Kasumi-1 (cell line): ENCODE measurements at regions not wholly inside any gene's neighbourhood (a gene's known extent, or its start where the extent isn't known, plus 50 kb on each side); places are given as distances from the start of the nearest gene placed in this dataset.

ENCODE experiments used
- DNase-seq, 2 experiments: peaks; one replicate each; lab custom pipeline; 2025; lab: John Stamatoyannopoulos, UW

GRCh38 chr13:99027661-99028425, 50.0 kb upstream of the DOCK9 start:
- no peak for DNase-seq

DNA sequence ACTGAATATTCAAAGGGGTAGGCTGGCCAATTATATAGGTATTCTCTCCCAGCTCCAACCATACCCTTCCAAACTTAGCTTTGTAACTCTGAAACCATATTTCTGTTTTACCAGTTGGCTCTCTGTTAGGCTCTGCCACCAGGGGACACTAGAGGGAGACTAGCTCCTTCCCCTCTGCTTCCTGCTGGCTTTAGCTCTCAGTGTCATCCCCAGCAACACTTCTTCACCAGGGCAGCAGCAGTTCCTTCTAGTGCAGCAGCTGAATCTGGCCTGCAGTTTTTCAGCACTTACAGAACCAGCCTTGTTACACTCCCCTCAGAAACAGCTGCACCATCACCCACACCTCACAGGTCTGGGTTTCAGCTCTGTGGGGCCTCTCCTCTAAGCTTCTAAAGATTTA, 51.0 kb upstream of the DOCK9 start:
- peak; percentile 30 to 47 for DNase-seq

- DNase-seq, result no peak
Observed at GRCh38 chr13:99029576-99029975, 51.7 kb upstream of the DOCK9 start.

DNA sequence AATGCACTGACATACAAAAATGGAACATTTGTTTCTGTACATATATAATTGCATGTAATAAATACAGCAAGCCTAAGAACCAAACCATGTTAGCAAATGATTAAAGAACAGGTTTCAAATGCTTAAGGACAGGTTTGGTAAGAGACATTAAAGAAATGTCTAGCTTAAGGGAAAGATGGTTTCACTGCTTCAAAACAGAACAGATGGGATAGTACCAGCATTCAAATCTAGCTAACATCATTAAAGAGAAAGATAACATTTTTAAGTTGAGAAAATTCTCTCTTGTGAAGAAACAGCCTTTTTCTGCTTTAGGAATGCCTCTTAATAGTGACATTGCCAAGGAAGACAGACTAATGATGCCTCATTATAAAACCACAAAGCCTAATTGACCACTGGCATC, 52.5 kb upstream of the DOCK9 start:
- no peak for DNase-seq

- no peak for DNase-seq
Observed at GRCh38 chr13:99031832-99032231, 54.0 kb upstream of the DOCK9 start.

DNA sequence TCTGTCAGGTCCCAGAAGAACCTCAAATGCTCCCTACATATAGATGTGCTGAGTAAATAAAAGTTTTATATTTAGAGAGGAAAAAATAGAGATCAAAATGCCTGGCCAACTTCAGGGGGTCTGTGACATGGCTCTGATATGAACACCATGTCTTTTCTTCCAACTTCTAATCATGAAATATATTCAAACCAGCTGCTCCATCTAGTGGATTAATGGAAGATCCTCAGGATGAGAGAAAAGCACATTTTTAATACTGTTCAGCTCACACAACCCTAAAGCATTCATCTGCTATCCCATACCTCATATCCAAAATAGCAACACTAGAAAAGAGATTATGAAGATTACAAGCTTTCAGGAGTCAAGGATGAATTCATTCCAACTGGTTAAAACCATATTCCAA, 56.0 kb upstream of the DOCK9 start:
- peak; percentile 69 to 83 for DNase-seq

DNA sequence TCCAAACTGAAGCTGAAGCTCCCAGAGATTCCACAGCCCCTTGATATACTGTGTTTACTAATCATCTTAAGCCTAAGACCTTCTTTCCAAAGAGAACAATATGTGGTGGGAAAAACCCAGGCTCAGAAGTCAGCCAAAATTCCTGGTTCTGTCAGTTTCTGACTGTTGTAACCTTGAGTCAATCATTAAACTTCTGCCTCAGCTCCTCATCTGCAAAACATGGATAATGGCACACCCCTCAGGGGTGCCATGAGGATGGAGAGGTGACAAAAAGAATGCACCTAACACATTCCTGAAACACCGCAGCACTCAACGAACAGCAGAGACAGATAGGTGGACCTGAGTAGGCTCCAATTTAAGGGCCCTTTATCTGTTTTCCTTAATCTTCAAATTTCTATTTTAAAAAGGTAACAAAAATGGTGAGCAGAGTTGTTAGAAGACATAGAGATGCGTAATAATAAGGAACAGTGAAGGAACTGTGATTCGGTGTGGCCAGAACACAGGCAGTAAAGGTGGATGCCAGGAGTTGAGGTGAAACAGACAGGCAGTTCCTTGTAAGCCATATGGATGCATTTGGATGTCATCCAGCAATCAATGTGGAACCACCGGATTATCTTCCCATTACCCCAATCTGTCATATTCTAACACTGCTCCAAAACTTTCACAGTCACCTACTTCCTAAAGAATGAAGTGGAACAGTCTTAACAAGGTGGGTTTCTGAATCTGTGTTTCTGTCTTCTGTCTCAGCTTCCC, 56.6 kb upstream of the DOCK9 start:
- DNase-seq, result no peak

DNA sequence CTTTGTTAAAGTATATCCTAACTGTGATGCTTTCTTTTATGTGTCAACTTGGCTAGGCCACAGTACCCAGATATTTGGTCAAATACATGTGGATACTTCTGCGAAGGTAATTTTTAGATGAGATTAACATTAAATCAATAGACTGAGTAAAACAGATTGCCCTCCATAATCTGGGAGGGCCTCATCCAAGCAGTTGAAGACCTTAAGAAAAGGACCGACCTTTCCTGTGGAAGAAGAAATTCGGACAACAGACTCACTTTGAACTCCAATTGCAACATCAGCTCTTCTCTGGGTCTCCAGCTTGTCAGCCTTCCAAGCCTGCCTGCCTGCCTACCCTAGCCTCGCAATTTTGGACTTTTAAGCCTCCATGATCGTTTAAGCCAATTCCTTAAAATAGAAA, 57.9 kb upstream of the DOCK9 start:
- DNase-seq, result no peak

DNA sequence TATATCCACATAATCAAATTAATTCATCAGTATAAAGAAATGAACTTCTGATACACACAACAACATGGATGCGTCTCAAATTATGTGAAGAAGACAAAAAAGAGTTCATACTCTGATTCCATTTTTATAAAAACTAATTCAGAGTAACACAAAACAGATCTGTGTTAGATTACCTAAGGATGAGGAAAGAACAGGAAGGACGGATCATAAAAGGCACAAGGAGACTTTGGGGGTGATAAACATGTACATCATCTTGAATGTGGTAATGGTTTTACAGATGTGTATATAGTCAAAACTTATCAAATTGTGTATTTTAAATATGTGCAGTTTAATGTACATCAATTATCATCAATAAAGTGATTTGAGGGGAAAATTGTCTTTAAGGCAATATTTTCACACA, 59.9 kb upstream of the DOCK9 start:
- no peak for DNase-seq

DNA sequence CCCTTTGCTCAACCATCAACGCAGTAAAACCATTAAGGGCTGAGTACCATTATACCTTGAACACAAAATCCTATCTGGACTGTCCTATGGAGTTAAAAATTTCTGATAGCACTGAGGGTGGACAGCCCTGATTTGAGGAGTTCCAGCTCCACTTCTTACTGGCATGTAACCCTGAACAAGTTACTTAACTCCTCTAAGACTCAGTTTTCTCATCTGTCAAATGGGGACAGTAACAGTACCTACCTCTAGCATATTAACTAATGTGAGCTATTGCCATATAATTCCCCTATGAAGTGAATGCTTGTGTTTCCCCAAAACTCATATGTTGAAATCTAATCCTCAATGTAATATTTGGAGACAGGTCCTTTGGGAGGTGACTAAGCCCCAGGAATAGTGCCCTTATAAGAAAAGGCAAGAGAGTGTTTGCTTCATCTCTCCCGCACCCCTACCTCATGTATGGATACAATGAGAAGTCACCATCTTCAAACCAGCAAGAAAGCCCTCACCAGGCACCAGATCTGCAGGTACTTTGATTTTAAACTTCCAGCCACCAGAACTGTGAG, 61.9 kb upstream of the DOCK9 start:
- DNase-seq, result no peak

GRCh38 chr13:99040536-99041131, 62.8 kb upstream of the DOCK9 start:
- DNase-seq, result no peak

GRCh38 chr13:99041337-99041736, 63.5 kb upstream of the DOCK9 start:
- DNase-seq, result no peak

- no peak for DNase-seq
Observed at GRCh38 chr13:99041788-99042187, 63.9 kb upstream of the DOCK9 start.

- DNase-seq, result no peak
Observed at GRCh38 chr13:99042521-99043250, 64.8 kb upstream of the DOCK9 start.

- no peak for DNase-seq
Observed at GRCh38 chr13:99043831-99044231, 66.0 kb upstream of the DOCK9 start.

- DNase-seq, result no peak
Observed at GRCh38 chr13:99044764-99045163, 66.9 kb upstream of the DOCK9 start.

DNA sequence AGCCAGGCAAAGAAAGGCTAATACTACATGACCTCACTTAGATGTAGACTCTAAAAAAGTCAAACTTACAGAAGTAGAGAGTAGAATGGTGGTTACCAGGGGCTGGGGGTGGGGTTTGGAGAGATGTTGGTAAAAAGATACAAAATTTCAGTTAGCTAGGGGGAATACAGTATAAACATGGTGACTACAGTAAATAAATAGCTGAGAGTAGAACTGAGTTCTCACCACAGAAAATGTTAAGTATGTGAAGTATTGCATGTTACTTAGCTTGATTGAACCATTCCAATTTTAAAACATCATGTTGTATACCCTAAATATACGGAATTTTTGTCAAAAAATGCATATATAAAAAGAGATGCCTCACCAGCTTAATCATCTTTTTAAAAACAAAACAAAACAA, 67.5 kb upstream of the DOCK9 start:
- DNase-seq, result no peak

- DNase-seq, result no peak
Observed at GRCh38 chr13:99046851-99047250, 69.0 kb upstream of the DOCK9 start.

GRCh38 chr13:99050983-99051488, 73.2 kb upstream of the DOCK9 start:
- DNase-seq, result no peak

DNA sequence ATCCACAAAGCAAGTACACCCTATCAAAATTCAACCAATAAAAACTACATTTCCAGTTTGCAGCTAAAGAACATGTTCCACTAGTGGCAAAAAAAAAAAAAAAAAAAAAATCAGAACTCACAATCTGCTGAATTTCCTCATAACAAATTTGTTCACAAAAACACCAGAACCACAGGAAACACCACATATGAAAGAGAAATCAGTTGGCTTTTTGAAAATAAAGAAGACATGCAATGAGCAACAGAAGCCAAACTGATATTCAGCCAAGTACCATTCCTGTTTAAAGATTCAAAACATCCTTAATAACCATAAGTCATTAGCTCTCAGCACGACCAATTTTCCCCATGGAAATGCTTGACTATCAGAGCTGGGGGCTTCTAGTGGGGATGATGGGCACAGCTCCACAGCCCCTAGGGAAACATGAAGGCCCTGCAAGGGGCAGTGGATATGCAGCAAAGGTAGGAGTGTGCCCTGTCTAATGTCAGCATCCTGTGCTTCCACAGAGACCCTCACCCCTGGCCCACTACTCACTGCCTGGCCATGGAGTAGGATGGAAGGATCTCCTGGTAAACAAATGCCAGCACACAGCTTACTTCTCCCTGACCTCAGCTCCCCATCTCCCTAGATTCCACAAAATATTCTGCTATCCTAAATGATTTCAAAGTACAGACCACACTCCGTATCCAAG, 74.0 kb upstream of the DOCK9 start:
- no peak for DNase-seq

GRCh38 chr13:99053636-99054233, 75.9 kb upstream of the DOCK9 start:
- no peak for DNase-seq
